ENCODE measurements at regions not wholly inside any gene's neighbourhood (a gene's known extent, or its start where the extent isn't known, plus 50 kb on each side); places are given as distances from the start of the nearest gene placed in this dataset.

DNA sequence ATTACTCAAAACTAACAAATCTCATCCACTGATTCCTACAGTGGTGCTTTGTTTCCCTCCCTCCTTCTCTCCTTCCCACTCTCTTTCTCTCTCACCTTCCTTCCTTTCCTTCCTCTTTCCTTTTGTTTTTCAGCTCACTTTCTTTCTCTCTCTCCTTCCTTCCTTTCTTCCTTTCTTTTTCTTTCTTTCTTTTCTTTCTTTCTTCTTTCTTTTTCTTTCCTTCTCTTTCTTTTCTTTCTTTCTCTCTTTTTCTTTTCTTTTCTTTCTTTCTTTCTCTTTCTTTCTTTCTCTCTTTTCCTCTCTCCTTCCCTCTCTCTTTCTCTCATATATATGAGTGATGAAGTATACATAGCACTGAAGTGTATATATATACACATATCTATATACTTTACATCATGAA lies 241.4 kb downstream of the CENPW start:
- no peak overlapping the region for H3K4me3 ChIP-seq (ENCODE audit: low read length)
- no peak overlapping the region for H3K4me2 ChIP-seq (ENCODE audit: low read depth, low read length)
- no peaks in the 10 kb centered on the region for H3K9me3 ChIP-seq (replicated peaks; ENCODE audit: insufficient read depth, low read length)
- no peak for TF ChIP-seq EZH2 (optimal IDR thresholded peaks at IDR 0.05; ENCODE audit: low read depth, low read length)
- H4K20me1 ChIP-seq (ENCODE audit: insufficient read depth, low read length): no peaks in the 10 kb centered on the region
- no peaks in the 10 kb centered on the region for H3K9me2 ChIP-seq (replicated peaks; ENCODE audit: insufficient read depth, low read length)
- H3K79me2 ChIP-seq (ENCODE audit: low read length): no peaks in the 10 kb centered on the region
- no peak overlapping the region for H2AFZ ChIP-seq (ENCODE audit: low read length)
- H3F3A ChIP-seq (ENCODE audit: insufficient read depth, low read length): no peaks in the 10 kb centered on the region
- H3K27me3 ChIP-seq (replicated peaks; ENCODE audit: insufficient read depth, low read length): no peaks in the 10 kb centered on the region
- DNase-seq: no peak
- no peak overlapping the region for H3K9ac ChIP-seq (ENCODE audit: low read length)
- no peak overlapping the region for H3K27ac ChIP-seq (ENCODE audit: low read length)
- H3K4me1 ChIP-seq (ENCODE audit: low read length): no peaks in the 10 kb centered on the region
- no peaks in the 10 kb centered on the region for H3K36me3 ChIP-seq (replicated peaks; ENCODE audit: insufficient read depth, low read length)

- Histone ChIP-seq H3K4me2 (ENCODE audit: low read depth, low read length) (no peak overlapping the region), H4K20me1 (ENCODE audit: insufficient read depth, low read length) (no peaks in the 10 kb centered on the region), H3K27ac (ENCODE audit: low read length) (no peak overlapping the region), H3K4me3 (ENCODE audit: low read length) (no peak overlapping the region), H3K9me2 (replicated peaks; ENCODE audit: insufficient read depth, low read length) (no peaks in the 10 kb centered on the region), H3K36me3 (replicated peaks; ENCODE audit: insufficient read depth, low read length) (no peaks in the 10 kb centered on the region), H3K27me3 (replicated peaks; ENCODE audit: insufficient read depth, low read length) (no peaks in the 10 kb centered on the region), H3F3A (ENCODE audit: insufficient read depth, low read length) (no peaks in the 10 kb centered on the region), H3K9me3 (replicated peaks; ENCODE audit: insufficient read depth, low read length) (no peaks in the 10 kb centered on the region), H3K4me1 (ENCODE audit: low read length) (no peaks in the 10 kb centered on the region), H2AFZ (ENCODE audit: low read length) (no peak overlapping the region), H3K9ac (ENCODE audit: low read length) (no peak overlapping the region), H3K79me2 (ENCODE audit: low read length) (no peaks in the 10 kb centered on the region)
- TF ChIP-seq CTCF (IDR thresholded peaks at IDR 0.05; ENCODE audit: low read length) (no peak), EZH2phosphoT487 (IDR thresholded peaks at IDR 0.05; ENCODE audit: low read length) (no peak), EZH2 (optimal IDR thresholded peaks at IDR 0.05; ENCODE audit: low read depth, low read length) (no peak)
- no peak for DNase-seq
Measured at GRCh38 chr6:126600258-126600916, 260.5 kb downstream of the CENPW start.

DNA sequence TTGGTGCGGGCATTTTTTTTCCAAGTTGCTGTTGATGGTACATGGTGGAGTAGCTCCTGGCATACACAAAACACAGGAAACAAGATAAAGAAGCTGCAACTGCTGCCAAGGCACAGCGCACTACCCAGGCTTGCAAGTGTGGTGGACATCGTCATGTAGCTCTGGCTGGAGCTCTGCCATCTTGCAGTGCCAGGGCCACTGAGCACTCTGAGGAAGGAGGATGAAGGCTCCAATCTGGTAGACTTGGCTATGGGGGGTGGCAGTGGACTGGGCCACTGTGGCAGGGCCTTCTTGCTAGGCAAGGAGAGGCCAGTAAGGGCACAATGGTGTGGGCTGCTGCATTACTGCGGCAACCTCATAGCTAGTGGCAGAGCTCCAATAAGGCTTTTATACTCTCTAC lies 263.5 kb downstream of the CENPW start:
- no peaks in the 10 kb centered on the region for H3K79me2 ChIP-seq (ENCODE audit: low read length)
- H3K4me2 ChIP-seq (ENCODE audit: low read depth, low read length): no peak overlapping the region
- H3K27me3 ChIP-seq (replicated peaks; ENCODE audit: insufficient read depth, low read length): no peaks in the 10 kb centered on the region
- H3K9me2 ChIP-seq (replicated peaks; ENCODE audit: insufficient read depth, low read length): no peaks in the 10 kb centered on the region
- H3K9ac ChIP-seq (ENCODE audit: low read length): no peak overlapping the region
- TF ChIP-seq EZH2 (optimal IDR thresholded peaks at IDR 0.05; ENCODE audit: low read depth, low read length) (no peak), EZH2phosphoT487 (IDR thresholded peaks at IDR 0.05; ENCODE audit: low read length) (no peak), CTCF (IDR thresholded peaks at IDR 0.05; ENCODE audit: low read length) (no peak)
- H3F3A ChIP-seq (ENCODE audit: insufficient read depth, low read length): no peaks in the 10 kb centered on the region
- H4K20me1 ChIP-seq (ENCODE audit: insufficient read depth, low read length): no peaks in the 10 kb centered on the region
- H3K27ac ChIP-seq (ENCODE audit: low read length): no peak overlapping the region
- no peaks in the 10 kb centered on the region for H3K4me1 ChIP-seq (ENCODE audit: low read length)
- no peak overlapping the region for H3K4me3 ChIP-seq (ENCODE audit: low read length)
- no peak for DNase-seq
- H3K36me3 ChIP-seq (replicated peaks; ENCODE audit: insufficient read depth, low read length): no peaks in the 10 kb centered on the region
- H2AFZ ChIP-seq (ENCODE audit: low read length): no peak overlapping the region
- no peaks in the 10 kb centered on the region for H3K9me3 ChIP-seq (replicated peaks; ENCODE audit: insufficient read depth, low read length)

GRCh38 chr6:126605089-126605488 lies 265.2 kb downstream of the CENPW start:
- no peak overlapping the region for H3K4me3 ChIP-seq (ENCODE audit: low read length)
- H3K79me2 ChIP-seq (ENCODE audit: low read length): no peaks in the 10 kb centered on the region
- no peaks in the 10 kb centered on the region for H3K9me2 ChIP-seq (replicated peaks; ENCODE audit: insufficient read depth, low read length)
- H3K4me1 ChIP-seq (ENCODE audit: low read length): no peaks in the 10 kb centered on the region
- H3K9me3 ChIP-seq (replicated peaks; ENCODE audit: insufficient read depth, low read length): no peaks in the 10 kb centered on the region
- H3K27ac ChIP-seq (ENCODE audit: low read length): no peak overlapping the region
- no peak overlapping the region for H2AFZ ChIP-seq (ENCODE audit: low read length)
- no peaks in the 10 kb centered on the region for H4K20me1 ChIP-seq (ENCODE audit: insufficient read depth, low read length)
- no peaks in the 10 kb centered on the region for H3K27me3 ChIP-seq (replicated peaks; ENCODE audit: insufficient read depth, low read length)
- no peaks in the 10 kb centered on the region for H3F3A ChIP-seq (ENCODE audit: insufficient read depth, low read length)
- H3K9ac ChIP-seq (ENCODE audit: low read length): no peak overlapping the region
- H3K36me3 ChIP-seq (replicated peaks; ENCODE audit: insufficient read depth, low read length): no peaks in the 10 kb centered on the region
- no peak overlapping the region for H3K4me2 ChIP-seq (ENCODE audit: low read depth, low read length)
- DNase-seq: no peak
- TF ChIP-seq EZH2 (optimal IDR thresholded peaks at IDR 0.05; ENCODE audit: low read depth, low read length) (no peak), EZH2phosphoT487 (IDR thresholded peaks at IDR 0.05; ENCODE audit: low read length) (no peak), CTCF (IDR thresholded peaks at IDR 0.05; ENCODE audit: low read length) (no peak)
